Activated naive CD8-positive, alpha-beta T cell treated with anti-CD3 and anti-CD28 coated beads for 36 hours (primary cell): ENCODE measurements at regions not wholly inside any gene's neighbourhood (a gene's known extent, or its start where the extent isn't known, plus 50 kb on each side); places are given as distances from the start of the nearest gene placed in this dataset.

Experiments used
- DNase-seq: peaks from one replicate; pipeline ENCODE4 v3.0.0; 2021
- H3K27ac Mint-ChIP-seq: one replicate; pipeline ENCODE4 v1.8.0; 2022; ENCODE audit warnings: mild to moderate bottlenecking, moderate library complexity, mixed read lengths
- H3K27me3 Mint-ChIP-seq: one replicate; pipeline ENCODE4 v1.8.0; 2022; ENCODE audit warnings: mild to moderate bottlenecking, mixed read lengths
- H3K36me3 Mint-ChIP-seq: one replicate; pipeline ENCODE4 v1.8.0; 2021; ENCODE audit warnings: mild to moderate bottlenecking, mixed read lengths
- H3K4me1 Mint-ChIP-seq: one replicate; pipeline ENCODE4 v1.8.0; 2021; ENCODE audit warnings: mixed read lengths
- H3K4me3 Mint-ChIP-seq: one replicate; pipeline ENCODE4 v1.8.0; 2022; ENCODE audit warnings: mild to moderate bottlenecking, moderate library complexity, mixed read lengths
- H3K9me3 Mint-ChIP-seq: one replicate; pipeline ENCODE4 v1.8.0; 2022; ENCODE audit warnings: mixed read lengths

DNA sequence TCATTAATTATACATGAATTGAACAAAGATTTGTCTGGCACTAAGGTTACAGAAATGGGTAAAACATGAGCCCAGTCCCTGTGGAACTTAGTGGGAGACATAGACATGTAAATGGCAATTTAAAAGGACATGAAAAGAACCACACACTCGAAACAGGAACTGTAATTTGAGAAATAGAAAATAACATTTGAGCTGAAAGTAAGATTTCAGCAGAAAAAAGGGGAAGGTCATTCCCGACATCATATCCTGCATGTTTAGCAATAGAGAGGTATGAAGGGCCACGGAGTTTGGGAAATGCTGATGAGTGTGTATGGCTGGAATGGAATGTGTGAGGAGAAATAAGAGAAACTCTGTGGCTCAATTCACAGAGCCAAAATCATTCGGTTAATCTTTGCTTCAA lies 175.4 kb upstream of the AHR start:
- Mint-ChIP-seq H3K36me3 (no peaks in the 10 kb centered on the region), H3K27ac (no peak overlapping the region)

DNA sequence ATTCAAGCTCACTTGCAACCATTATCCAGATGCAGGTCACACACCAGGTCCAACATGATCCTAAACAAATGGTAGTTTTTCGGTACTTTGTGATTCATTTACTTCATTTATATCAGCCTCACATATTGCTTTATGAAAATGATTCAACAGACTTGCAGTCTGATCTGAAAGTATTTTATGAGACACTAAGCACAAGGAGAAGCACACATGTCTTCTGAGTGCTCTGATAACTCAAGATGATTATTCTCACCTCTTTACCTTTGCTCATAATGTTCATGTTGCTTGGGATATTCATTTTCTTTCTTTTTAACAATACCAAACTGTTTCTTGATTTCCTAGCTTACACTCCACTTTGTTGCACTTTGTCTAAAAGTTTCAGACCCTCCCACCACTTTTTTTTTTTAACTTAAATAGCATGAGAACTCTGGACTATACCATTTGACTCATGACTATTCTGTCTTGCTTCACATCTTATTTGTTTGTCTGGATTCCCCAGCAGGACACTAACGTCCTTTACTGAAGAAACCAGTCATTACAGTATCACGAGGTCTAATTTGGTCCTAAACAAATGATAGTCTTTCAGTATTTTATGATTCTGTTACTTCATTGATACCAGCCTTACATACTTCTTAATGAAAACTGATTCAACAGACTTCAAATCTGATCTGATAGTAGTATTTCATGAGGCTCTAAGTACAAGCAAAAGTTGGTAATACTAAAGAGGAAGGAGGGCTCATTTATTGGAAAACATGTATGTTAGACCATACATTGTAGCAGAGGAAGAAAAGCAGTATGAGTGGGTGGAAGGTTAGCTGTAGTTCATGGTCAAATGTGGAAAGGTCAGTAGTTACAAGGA lies 171.8 kb upstream of the AHR start:
- H3K27ac Mint-ChIP-seq, result no peak overlapping the region
- H3K9me3 Mint-ChIP-seq, result no peaks in the 10 kb centered on the region
- no peak overlapping the region for H3K4me3 Mint-ChIP-seq
- H3K27me3 Mint-ChIP-seq, result no peaks in the 10 kb centered on the region
- H3K4me1 Mint-ChIP-seq, result peaks cover 20% of the 10 kb centered on the region
- no peak for DNase-seq
- peaks cover 2% of the 10 kb centered on the region for H3K36me3 Mint-ChIP-seq

More for the DNA sequence above, 175.4 kb upstream of the AHR start:
- Mint-ChIP-seq H3K4me3 (no peak overlapping the region), H3K27me3 (no peaks in the 10 kb centered on the region), H3K4me1 (peaks cover 16% of the 10 kb centered on the region), H3K9me3 (no peaks in the 10 kb centered on the region)
- DNase-seq, result no peak

DNA sequence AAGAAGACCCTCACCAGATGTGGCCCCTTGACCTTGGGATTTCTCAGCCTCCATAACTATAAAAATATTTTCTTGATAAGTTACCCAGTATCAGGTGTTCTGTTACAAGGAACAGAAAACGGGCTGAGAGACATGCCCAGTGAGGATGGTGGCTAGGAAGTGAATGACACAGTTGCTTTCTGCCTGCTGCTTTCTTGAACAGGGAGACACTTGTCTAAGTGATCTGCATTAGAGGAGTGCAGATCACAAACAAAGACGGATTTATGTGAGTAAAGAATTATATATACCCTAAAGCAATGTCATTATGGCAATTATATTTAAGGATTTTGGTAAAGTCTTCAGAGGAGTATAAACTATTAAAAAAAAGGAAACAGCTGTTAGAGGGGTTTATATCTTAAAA lies 169.2 kb upstream of the AHR start:
- H3K9me3 Mint-ChIP-seq, result no peaks in the 10 kb centered on the region
- no peak for DNase-seq
- H3K4me1 Mint-ChIP-seq, result peaks cover 15% of the 10 kb centered on the region
- no peaks in the 10 kb centered on the region for H3K27me3 Mint-ChIP-seq
- peaks cover 2% of the 10 kb centered on the region for H3K36me3 Mint-ChIP-seq
- H3K27ac Mint-ChIP-seq, result no peak overlapping the region
- no peak overlapping the region for H3K4me3 Mint-ChIP-seq

DNA sequence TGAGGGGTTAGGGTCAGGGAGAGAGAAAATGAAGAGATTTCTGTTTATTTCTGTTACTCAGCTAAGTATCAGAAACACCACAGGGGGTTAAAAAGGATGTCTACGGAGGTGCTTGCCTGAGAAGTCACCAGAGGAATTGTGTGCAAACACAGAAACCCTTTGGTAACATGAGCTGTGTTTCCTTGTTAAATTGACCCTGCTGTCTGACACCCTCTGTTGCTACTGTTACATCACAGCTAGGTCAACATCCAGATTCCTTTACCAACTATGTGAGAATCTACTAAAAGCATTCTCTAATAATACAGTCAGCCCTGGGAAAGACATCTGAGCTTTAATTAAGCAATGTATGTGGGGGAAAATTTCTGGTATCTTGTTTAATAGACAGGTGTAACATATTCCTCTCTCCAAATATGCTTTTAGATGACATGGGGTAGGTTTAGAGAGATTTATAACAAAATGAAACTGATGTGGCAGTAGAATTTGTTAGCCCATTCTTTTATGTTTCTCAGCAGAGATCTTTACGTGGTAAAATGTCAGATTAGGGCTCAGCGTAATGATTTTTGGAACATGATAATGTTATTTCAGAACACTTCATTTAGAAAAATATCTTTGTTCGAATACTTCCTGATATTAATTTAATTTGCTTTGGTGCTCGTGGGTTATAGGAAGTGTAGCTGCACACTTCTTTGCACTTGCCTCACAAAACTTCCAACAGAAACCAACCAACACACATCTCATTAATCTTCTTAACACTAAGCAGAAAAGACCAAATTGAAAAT lies 168.0 kb upstream of the AHR start:
- peaks cover 26% of the 10 kb centered on the region for H3K4me1 Mint-ChIP-seq
- peaks cover 2% of the 10 kb centered on the region for H3K36me3 Mint-ChIP-seq
- no peak overlapping the region for H3K27ac Mint-ChIP-seq
- H3K9me3 Mint-ChIP-seq, result peaks cover 1% of the 10 kb centered on the region
- DNase-seq, result no peak
- peak overlapping the region; percentile 0 for H3K4me3 Mint-ChIP-seq
- no peaks in the 10 kb centered on the region for H3K27me3 Mint-ChIP-seq

DNA sequence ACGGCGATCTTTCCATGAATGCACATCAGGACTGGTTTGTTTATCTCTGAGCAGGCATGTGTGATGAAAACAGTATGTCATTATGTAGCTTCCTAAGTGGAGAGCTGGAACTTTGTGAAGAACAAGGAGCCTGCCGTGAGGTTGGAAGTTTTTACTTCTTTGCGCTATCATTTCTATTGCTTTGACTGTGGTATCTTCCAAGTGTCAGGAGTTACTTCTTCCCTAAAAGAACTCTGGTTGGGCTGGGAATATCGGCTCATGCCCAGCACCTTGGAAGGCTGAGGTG lies 167.4 kb upstream of the AHR start:
- Mint-ChIP-seq H3K27ac (no peak overlapping the region), H3K27me3 (no peaks in the 10 kb centered on the region), H3K4me1 (peaks cover 29% of the 10 kb centered on the region), H3K4me3 (no peak overlapping the region), H3K36me3 (peaks cover 2% of the 10 kb centered on the region), H3K9me3 (peaks cover 1% of the 10 kb centered on the region)
- DNase-seq, result no peak

DNA sequence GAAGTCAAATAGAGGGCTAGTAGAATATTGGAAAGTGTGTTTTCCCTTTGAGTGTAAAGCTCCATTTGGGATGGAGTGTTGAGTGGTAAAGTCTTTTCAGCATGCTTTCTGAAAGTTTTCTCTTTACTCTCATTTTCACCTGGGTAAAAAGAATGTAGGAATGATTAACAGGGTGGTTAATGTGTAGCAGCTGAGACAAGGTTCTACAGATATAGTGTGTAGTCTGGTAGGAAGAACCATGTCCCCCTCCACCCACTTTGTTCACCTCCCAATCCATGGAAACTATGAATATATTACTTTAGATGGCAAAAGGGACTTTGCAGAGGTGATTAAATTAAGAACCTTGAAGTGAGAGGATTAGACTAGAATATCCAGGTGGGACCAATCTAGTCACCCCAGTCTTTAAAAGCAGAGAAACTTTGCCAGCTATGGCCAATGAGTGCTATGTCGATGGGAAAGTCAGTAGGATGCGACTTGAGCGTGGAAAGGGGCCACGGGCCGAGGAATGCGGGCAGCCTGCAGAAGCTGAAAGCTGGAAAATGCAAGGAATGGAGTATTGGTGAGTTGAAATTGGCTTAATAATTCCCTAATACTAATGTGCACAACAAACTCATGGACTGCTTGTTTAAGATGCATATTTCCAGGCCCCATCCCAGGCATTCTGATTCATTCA lies 166.3 kb upstream of the AHR start:
- H3K9me3 Mint-ChIP-seq, result peaks cover 1% of the 10 kb centered on the region

DNA sequence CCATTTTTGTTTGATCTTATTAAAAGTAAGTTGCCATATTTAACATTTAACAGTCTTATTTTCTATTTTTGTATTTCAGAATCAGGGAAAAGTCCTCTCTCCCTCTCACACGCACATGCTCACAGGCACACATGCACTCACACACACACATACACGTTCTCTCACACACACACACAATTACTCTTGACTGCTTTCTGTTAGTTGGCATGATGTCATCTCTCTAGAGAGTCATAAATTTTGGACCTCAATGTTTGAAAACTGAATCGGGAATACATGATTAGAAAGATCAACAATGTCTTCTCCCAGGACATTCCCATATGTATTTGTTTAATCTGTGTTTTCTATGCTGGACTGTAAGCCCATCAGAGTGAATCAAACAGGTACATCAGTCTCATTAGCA lies 165.7 kb upstream of the AHR start:
- DNase-seq, result no peak
- no peaks in the 10 kb centered on the region for H3K27me3 Mint-ChIP-seq
- peaks cover 1% of the 10 kb centered on the region for H3K9me3 Mint-ChIP-seq
- no peak overlapping the region for H3K27ac Mint-ChIP-seq
- H3K4me1 Mint-ChIP-seq, result peaks cover 32% of the 10 kb centered on the region
- H3K4me3 Mint-ChIP-seq, result no peak overlapping the region
- peaks cover 5% of the 10 kb centered on the region for H3K36me3 Mint-ChIP-seq

More for the DNA sequence above, 166.3 kb upstream of the AHR start:
- Mint-ChIP-seq H3K27me3 (no peaks in the 10 kb centered on the region), H3K4me3 (no peak overlapping the region), H3K36me3 (peaks cover 5% of the 10 kb centered on the region), H3K4me1 (peaks cover 30% of the 10 kb centered on the region), H3K27ac (no peak overlapping the region)
- no peak for DNase-seq

DNA sequence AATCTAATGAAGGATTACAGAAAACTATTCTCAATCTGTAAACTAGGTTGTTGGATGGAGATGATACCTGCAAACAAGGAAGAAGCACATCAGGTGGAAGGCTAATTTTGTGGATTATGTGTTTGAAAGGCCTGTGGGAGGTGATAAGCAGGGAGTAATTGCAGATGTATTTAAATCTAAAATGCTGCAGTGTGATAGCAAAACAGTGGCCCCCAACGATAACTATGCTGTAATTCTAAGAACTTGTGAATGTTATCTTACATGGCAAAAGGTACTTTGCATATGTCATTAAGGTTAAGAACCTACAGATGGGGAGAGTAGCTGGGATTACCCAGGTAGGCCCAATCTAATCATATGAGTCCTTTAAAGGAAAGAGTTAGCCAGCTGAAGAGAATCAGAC lies 164.5 kb upstream of the AHR start:
- no peak overlapping the region for H3K27ac Mint-ChIP-seq
- no peaks in the 10 kb centered on the region for H3K27me3 Mint-ChIP-seq
- H3K4me1 Mint-ChIP-seq, result peaks cover 44% of the 10 kb centered on the region
- peaks cover 1% of the 10 kb centered on the region for H3K9me3 Mint-ChIP-seq
- no peak overlapping the region for H3K4me3 Mint-ChIP-seq
- no peak for DNase-seq
- peaks cover 5% of the 10 kb centered on the region for H3K36me3 Mint-ChIP-seq

DNA sequence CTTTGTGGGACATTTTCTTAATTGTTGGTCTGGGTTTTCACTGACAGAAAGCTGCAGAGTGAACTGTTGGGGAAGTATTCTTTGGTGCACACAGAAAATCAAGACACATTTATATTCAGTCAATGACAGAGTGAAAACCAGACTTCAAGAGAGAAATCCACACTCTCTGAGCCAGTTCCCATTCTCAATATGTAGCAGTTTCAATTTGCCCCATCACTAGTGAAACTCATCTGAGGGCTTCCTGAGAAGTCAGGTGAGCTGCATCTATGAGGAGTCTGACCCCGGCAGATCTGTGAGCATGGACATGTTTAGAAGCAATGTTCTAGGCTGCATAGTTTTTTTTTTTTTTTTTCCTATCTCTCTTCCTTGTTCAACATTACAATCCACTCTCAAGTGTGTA lies 163.7 kb upstream of the AHR start:
- Mint-ChIP-seq H3K27me3 (no peaks in the 10 kb centered on the region), H3K9me3 (peaks cover 1% of the 10 kb centered on the region), H3K27ac (peak overlapping the region; percentile 22), H3K4me3 (no peak overlapping the region), H3K4me1 (peaks cover 51% of the 10 kb centered on the region), H3K36me3 (peaks cover 5% of the 10 kb centered on the region)
- DNase-seq, result no peak

DNA sequence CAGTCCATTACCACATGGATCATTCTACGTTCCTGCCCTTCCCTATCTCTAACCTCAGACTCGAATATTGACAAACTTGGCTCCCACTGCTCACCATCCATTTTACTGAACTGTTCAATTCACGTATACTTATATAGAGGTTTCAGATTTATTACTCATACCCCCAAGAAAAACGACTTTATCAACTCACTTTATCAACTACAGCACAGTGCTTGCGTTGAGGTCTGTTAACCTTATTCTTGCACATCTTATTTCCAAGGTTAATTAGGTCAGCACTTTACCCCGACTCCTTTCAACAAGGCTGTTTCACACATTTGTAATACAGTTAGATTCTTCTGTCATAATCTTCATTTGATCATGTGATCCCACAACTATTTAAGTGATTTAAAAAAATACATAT lies 162.3 kb upstream of the AHR start:
- DNase-seq, result no peak
- Mint-ChIP-seq H3K4me1 (peaks cover 48% of the 10 kb centered on the region), H3K9me3 (peaks cover 1% of the 10 kb centered on the region), H3K27ac (no peak overlapping the region), H3K36me3 (peaks cover 4% of the 10 kb centered on the region), H3K4me3 (no peak overlapping the region), H3K27me3 (no peaks in the 10 kb centered on the region)

DNA sequence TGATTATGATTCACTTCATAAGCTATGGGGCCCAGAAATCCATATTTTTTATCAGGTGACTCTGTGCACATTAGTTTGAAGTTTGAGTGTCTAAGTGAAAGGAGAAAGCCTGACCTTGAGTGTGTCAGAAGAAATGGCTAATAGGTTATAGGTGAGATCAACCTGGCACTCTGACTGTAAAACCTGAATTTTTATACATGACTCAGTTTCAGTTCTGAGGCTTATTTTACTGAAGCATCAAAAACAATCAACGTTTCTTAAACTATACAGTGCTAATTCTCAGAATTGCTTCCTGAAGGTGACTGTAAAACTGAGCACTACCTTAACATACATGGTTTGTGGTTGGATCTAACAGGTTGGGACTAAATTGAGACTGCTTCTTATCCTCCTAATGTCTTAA lies 159.4 kb upstream of the AHR start:
- Mint-ChIP-seq H3K4me1 (peaks cover 70% of the 10 kb centered on the region), H3K9me3 (peaks cover 1% of the 10 kb centered on the region), H3K4me3 (peak overlapping the region; percentile 47), H3K27me3 (no peaks in the 10 kb centered on the region), H3K27ac (peak overlapping the region; percentile 93), H3K36me3 (peaks cover 8% of the 10 kb centered on the region)
- DNase-seq, result no peak

DNA sequence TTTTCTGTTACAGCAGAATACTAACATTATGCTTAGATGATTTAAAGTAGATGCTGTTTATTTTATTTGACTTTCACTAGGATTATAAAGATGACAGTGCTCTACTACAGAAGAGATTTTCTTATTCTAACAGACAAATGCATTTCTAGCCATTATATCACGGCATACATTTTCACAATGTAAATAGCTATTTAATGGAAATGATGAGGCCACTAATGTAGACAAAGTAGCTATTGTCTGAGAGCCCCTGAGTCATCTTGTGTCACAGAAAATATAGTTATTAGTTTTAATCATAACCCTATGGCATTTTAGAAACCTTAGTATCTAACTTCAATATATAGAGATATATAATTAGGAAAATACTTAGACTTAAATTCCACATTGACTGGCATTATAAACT lies 158.0 kb upstream of the AHR start:
- H3K27ac Mint-ChIP-seq, result peak overlapping the region; percentile 93
- no peak for DNase-seq
- H3K27me3 Mint-ChIP-seq, result no peaks in the 10 kb centered on the region
- peaks cover 8% of the 10 kb centered on the region for H3K36me3 Mint-ChIP-seq
- H3K9me3 Mint-ChIP-seq, result no peaks in the 10 kb centered on the region
- no peak overlapping the region for H3K4me3 Mint-ChIP-seq
- peaks cover 72% of the 10 kb centered on the region for H3K4me1 Mint-ChIP-seq

DNA sequence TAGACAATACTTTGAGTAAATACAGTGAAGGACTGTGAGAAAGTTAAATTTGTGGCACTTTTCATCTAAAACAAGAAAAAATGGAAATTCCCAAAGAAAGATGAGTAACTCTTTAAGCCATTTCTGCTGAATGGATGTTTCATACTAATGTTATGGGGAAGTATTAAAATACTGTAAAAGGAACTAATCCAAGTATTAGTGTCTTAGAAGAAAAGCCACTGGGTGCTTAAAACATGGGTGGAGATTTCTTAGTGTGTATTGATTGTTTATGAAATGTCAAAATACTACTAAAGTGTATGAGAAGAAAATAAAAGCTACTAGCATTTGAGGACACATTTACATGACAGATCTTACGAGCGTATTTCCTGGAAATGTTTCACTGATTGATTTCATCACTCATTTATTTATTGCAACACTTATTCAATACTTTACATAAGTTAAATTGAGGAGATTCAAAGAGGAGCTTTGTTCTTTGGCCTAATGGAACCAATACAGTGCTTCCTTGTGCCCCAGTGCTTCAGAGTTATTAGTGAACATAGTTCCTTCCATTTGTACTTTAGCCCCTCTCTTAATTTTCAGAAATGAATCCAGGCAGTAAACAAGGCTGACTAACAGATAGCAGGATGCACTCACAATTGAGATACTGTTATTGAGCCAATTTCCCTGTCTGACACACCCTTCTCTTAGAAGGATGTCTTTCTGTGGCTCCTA lies 155.5 kb upstream of the AHR start:
- Mint-ChIP-seq H3K36me3 (peaks cover 4% of the 10 kb centered on the region), H3K4me3 (peak overlapping the region; percentile 47), H3K27me3 (no peaks in the 10 kb centered on the region), H3K4me1 (peaks cover 63% of the 10 kb centered on the region), H3K27ac (peak overlapping the region; percentile 87), H3K9me3 (no peaks in the 10 kb centered on the region)
- no peak for DNase-seq

DNA sequence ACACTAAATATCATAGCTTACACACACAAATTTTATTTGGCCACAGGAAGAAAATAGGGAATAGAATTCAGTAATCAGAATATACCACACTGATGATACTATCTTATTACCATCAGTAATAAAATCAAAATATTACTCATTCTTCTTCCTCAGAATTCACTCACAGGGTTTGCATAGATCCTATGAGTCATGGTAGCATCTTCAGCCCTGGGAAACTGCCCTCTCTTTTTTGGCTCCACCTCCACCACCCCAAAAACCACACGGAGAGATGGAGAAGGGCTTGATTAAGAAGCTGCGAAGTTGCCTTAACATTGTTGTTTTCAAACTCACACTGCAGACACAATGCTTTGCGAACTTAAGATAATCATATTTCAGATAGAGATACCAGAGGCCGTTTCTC lies 154.1 kb upstream of the AHR start:
- Mint-ChIP-seq H3K4me3 (peak overlapping the region; percentile 0), H3K9me3 (peaks cover 1% of the 10 kb centered on the region), H3K36me3 (peaks cover 5% of the 10 kb centered on the region), H3K27me3 (no peaks in the 10 kb centered on the region), H3K27ac (peak overlapping the region; percentile 87), H3K4me1 (peaks cover 53% of the 10 kb centered on the region)
- DNase-seq, result peak; percentile 66

DNA sequence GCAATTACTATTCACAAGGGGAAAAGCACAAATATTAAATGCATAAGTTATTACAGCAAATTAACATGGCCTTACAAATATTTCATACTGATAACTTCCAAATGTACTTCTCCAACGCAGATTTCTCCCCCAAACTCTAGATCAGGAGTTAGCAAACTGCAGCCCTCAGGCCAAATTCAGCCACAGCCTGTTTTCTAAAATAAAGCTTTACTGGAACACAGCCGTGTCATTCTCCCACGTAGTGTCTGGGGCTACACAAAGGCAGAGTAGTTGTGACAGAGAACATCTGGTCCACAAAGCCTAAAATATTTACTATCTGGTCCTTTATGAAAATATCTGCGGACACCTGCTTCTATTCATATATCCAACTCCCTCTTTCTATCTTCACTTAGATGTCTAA lies 151.8 kb upstream of the AHR start:
- peaks cover 6% of the 10 kb centered on the region for H3K36me3 Mint-ChIP-seq
- H3K27me3 Mint-ChIP-seq, result no peaks in the 10 kb centered on the region
- peaks cover 1% of the 10 kb centered on the region for H3K9me3 Mint-ChIP-seq
- DNase-seq, result no peak
- H3K4me3 Mint-ChIP-seq, result no peak overlapping the region
- H3K27ac Mint-ChIP-seq, result no peak overlapping the region
- peaks cover 54% of the 10 kb centered on the region for H3K4me1 Mint-ChIP-seq
